ENCODE measurements at regions not wholly inside any gene's neighbourhood (a gene's known extent, or its start where the extent isn't known, plus 50 kb on each side); places are given as distances from the start of the nearest gene placed in this dataset.

DNA sequence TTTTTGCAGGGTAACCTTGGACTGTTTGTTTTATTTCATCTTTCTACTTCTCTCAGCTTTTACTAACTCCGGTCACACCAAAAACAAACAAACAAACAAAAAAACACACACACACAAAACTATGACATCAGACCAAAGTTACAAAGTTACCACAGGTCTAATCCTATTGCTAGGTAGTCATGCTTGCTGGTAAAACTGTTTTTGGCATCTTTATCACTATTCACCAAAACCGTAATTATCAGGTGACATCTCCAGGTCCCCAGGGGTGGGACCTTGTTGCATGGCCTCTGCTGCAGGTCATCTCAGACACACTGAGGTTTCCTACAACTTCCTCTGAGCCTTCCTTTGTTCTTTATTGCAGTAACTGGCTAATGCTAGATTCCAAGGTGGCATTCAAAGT lies 162.3 kb downstream of the ABCA8 start:
- TF ChIP-seq, protein P1, sequence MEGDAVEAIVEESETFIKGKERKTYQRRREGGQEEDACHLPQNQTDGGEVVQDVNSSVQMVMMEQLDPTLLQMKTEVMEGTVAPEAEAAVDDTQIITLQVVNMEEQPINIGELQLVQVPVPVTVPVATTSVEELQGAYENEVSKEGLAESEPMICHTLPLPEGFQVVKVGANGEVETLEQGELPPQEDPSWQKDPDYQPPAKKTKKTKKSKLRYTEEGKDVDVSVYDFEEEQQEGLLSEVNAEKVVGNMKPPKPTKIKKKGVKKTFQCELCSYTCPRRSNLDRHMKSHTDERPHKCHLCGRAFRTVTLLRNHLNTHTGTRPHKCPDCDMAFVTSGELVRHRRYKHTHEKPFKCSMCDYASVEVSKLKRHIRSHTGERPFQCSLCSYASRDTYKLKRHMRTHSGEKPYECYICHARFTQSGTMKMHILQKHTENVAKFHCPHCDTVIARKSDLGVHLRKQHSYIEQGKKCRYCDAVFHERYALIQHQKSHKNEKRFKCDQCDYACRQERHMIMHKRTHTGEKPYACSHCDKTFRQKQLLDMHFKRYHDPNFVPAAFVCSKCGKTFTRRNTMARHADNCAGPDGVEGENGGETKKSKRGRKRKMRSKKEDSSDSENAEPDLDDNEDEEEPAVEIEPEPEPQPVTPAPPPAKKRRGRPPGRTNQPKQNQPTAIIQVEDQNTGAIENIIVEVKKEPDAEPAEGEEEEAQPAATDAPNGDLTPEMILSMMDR (IDR thresholded peaks at IDR 0.05), result no peak
- TF ChIP-seq POLR2AphosphoS5 (IDR thresholded peaks at IDR 0.05) (no peak), POLR2A (IDR thresholded peaks at IDR 0.05) (no peak)

Measured in transverse colon (tissue), 4 donors.